ENCODE measurements at regions not wholly inside any gene's neighbourhood (a gene's known extent, or its start where the extent isn't known, plus 50 kb on each side); places are given as distances from the start of the nearest gene placed in this dataset.

DNA sequence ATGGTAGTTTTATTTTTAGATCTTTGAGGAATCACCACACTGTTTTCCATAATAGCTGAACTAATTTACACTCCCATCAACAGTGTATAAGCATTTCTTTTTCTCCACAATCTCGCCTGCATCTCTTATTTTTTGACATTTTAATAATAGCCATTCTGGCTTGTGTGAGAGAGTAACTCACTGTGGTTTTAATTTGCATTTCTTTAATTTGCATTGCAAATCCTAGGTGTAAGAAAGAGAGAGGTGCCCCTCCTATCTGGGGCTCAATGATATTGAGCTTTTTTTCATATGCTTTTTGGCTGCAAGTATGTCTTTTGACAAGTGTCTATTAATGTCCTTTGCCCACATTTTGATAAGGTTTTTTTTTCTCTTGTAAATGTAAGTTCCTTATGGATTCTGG lies 106.3 kb upstream of the SLC27A6 start:
- no peak for TF ChIP-seq POLR2AphosphoS5 (IDR thresholded peaks at IDR 0.05)
- TF ChIP-seq, protein P1, sequence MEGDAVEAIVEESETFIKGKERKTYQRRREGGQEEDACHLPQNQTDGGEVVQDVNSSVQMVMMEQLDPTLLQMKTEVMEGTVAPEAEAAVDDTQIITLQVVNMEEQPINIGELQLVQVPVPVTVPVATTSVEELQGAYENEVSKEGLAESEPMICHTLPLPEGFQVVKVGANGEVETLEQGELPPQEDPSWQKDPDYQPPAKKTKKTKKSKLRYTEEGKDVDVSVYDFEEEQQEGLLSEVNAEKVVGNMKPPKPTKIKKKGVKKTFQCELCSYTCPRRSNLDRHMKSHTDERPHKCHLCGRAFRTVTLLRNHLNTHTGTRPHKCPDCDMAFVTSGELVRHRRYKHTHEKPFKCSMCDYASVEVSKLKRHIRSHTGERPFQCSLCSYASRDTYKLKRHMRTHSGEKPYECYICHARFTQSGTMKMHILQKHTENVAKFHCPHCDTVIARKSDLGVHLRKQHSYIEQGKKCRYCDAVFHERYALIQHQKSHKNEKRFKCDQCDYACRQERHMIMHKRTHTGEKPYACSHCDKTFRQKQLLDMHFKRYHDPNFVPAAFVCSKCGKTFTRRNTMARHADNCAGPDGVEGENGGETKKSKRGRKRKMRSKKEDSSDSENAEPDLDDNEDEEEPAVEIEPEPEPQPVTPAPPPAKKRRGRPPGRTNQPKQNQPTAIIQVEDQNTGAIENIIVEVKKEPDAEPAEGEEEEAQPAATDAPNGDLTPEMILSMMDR (IDR thresholded peaks at IDR 0.05), result no peak
